Activated T-cell treated with anti-CD3 and anti-CD28 coated beads, Interleukin-2, amount 50 U/mL, for 1 hour (primary cell): ENCODE measurements at regions not wholly inside any gene's neighbourhood (a gene's known extent, or its start where the extent isn't known, plus 50 kb on each side); places are given as distances from the start of the nearest gene placed in this dataset.

ENCODE experiments used
- DNase-seq: peaks from one replicate; pipeline ENCODE4 v3.0.0-alpha.2; 2020

- DNase-seq = no peak
These were observed 201.4 kb upstream of the PWP1 start for GRCh38 chr12:107484230-107484629.

- no peak for DNase-seq
These were observed 200.7 kb upstream of the PWP1 start for GRCh38 chr12:107484941-107485340.

DNA sequence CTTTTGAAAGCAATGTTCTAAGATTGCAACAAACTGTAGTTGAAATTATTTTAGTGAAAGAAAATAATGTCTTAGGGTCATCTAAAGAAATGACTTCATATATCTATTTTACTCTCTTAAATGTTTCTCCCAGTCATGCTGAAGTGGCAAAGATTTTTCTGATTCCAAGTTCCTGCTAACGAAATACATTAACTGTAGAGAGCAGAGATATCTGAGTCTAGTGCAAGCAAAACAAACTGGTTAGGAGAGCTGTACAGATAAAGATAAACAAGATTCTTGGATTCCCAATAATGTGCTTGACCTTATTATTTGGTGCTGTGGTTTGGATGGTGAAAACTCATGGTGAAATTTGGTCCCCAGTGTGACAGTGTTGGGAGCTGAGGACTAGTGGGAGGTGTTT lies 199.9 kb upstream of the PWP1 start:
- DNase-seq = no peak

DNA sequence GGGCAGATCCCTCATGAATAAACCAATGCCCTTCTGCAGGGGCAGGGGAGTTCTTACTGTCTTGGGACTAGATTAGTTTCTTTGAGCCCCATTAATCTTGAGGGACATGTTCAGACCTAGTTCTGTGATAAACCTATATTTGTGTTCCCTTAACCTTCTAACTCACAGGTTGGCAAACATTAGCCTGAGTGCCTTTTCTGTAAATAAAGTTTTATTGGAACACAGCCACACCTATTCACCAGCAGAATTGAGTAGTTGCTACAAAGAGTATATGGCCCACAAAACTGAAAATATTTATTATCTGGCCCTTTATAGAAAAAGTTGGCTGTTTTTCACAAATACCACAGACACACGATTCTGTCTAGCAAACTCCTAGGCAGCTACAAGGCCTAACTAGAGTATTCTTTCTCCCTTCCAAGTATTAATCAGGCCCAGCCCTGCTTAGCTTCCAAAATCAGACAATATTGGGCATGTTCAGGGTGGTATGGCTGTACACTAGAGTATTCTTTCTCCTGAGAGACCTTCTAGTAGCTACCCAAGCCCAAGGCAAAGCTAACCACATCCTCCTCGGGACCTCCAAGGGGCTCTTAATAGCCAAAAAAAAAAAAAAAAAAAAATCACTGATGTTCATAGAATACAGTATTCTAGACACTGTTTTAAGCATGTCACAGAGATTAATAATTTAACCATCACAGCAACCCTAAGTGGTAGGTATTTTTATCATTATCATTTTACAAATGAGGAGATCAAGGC lies 199.3 kb upstream of the PWP1 start:
- DNase-seq = no peak

- DNase-seq = no peak
These were observed 198.5 kb upstream of the PWP1 start for GRCh38 chr12:107487011-107487680.

- no peak for DNase-seq
These were observed 196.9 kb upstream of the PWP1 start for GRCh38 chr12:107488666-107489065.

DNA sequence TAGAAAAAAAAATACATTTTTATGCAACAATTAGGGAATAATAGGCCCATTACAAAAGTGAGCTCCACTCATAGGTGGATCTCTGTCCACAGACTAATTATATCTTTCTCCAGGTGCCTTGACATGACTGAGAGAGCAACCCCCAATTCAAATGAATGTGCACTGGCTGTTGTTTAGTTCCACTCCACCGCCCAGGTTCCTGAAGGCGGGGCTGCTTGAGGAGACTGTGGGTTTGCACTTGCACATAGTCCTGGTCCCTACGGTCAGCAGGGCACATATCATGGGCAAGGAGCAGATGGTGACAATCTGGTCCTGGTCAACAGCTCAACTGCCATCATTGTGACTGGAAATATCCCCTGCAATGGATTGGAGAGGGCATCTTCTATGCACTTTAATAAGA lies 195.6 kb upstream of the PWP1 start:
- no peak for DNase-seq

DNA sequence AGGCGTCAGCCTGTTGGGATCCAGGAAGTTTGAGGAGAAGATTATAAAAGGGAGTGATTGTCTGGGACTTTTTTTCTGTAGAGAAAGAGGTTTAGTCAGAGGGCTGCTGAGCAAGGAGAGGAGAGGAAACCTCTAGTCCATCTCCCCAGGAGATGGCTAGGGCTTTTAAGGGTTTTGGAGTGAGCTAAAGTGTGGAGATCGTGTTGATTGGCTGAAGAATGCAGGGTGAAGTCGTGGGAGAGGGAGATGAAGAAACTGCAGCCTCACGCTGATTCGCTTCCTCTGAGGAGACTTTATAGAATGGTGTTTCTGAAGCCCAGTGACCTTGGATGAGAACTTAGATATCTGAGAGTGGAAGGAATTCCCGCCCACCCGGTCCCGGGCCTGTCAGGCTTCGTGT lies 193.7 kb upstream of the PWP1 start:
- no peak for DNase-seq

DNA sequence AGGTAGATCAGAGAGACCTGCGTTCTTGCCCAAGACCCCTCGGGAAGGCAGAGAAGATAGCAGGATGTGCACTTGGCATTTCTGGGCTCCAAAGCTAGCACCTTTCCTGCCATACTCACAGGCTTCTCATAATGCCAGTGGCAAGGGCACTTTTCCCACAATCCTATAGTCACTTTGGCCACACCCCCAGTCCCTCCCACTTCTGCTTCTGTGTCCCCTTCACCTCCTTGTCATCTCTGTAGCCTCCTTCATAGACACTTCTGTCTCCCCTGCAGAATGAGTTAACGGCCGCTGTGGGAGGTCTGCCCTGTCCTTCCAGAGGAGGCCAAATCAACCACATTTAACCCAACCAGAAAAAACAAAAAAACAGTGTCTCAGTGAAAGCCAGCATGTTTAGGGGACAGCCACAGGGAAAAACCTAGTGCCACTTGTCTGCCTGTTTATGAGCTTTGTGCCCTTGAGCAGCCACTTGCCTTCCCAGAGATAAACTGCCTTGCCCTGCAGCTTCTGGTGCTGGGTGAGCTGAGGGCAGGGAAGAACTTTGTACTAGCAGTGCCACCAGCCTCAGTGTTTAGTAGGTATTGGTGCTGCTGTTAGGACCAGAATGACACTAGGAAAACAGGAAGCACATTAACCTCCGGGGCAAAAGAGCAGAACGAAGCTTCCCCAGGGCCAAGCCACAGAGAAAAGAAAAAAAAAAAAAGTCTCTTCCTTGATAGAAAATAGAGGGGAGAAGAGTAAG lies 193.0 kb upstream of the PWP1 start:
- no peak for DNase-seq

- DNase-seq = no peak
These were observed 192.5 kb upstream of the PWP1 start for GRCh38 chr12:107493135-107493494.

DNA sequence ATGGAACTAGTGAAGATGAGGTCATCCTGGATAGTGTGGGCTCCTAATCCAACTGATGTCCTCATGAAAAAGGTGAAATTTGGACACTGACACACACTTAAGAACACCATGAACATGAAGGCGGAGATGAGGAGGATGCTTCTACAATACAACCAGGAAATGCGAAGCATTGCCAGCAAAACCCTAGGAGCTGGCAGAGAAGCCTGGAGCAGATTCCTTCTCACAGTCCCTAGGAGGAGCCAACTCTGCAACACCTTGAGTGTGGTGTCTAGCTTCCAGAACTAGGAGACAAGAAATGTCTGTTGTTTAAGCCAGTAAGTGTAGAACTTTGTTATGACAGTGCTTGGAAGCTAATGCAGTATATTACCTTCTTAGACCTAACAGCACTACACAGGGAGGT lies 191.9 kb upstream of the PWP1 start:
- no peak for DNase-seq

DNA sequence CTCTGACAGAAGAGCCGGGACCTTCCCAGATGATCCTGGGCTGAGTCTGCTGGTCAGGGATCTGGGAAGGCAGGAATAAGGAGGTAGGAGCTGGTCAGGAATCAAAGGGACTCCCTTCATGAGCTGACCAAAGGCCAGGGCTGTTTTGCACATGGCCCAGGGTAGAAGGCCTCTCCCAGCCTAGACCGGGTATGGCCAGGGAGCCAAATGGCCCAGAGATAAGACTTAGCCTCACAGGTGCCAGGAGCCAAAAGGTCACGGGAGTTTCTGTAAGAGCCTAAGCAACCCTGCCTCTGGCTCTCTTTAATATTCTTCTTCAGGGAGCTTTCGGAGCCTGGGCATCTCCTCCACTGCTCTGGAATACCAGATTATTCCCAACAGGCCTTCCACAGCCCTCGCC lies 191.3 kb upstream of the PWP1 start:
- no peak for DNase-seq

GRCh38 chr12:107495604-107496003 lies 190.0 kb upstream of the PWP1 start:
- no peak for DNase-seq

GRCh38 chr12:107497231-107497630 lies 188.4 kb upstream of the PWP1 start:
- no peak for DNase-seq

DNA sequence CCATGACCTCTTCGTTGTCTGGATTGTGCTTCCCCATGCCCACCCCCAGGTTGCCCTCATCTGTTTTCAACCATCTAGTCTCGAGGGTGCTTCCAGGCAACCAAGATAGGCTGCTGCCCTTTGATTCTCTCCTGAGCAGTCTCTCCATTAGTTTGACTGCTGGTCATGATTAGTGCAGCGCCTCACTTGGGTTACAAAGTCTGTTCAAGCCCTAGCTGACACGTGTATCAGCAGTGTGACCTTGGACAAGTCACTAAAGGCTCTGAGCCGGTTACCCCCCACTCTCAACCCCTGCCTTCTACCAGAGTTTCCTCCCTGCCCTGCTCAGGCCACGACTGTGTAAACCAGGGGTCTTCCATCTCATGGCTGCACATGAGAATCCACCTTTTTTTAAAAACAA lies 185.3 kb upstream of the PWP1 start:
- DNase-seq = no peak

DNA sequence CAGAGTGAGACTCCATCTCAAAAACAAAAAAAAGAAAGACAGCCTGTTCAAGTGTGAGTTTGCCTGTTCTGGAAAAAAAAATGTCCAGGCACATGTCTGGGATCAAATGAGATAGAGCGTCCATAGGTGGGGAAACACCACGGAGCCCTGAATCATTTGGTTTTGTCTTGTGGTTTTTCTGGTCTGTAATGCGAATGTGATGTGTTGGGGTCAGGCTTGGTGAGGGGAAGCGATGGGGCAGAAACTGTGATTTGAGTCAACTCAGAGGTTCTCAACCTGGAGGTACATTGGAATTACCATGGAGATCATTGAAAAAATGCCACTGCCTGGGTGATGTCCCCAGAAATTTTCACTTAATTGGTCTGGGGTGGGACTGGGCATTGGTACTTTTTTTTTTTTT lies 183.9 kb upstream of the PWP1 start:
- DNase-seq = no peak

- no peak for DNase-seq
These were observed 182.3 kb upstream of the PWP1 start for GRCh38 chr12:107503129-107503855.

GRCh38 chr12:107503887-107504885 lies 181.4 kb upstream of the PWP1 start:
- DNase-seq = no peak

GRCh38 chr12:107509421-107509820 lies 176.2 kb upstream of the PWP1 start:
- DNase-seq = no peak

DNA sequence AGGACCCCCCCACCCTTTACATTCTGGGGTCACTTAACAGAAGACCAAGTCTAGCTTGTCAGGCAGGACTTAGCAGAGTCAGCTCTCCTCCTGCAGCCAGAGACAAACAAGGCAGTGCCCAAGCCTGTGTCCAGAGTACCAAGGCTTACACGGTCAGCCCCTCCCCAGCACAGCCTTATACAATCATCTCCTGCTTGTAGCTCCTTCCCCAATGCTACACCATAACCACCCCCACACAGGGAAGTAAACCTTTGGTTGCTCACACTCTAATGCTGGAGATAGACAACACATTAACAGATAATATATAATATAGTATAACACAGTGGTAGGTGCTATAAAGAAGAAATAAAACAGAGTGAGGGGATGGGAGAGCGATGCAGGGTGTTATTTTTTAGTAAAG lies 175.4 kb upstream of the PWP1 start:
- no peak for DNase-seq

- no peak for DNase-seq
These were observed 174.3 kb upstream of the PWP1 start for GRCh38 chr12:107511292-107511691.

GRCh38 chr12:107512391-107512790 lies 173.2 kb upstream of the PWP1 start:
- no peak for DNase-seq
